ENCODE measurements at regions not wholly inside any gene's neighbourhood (a gene's known extent, or its start where the extent isn't known, plus 50 kb on each side); places are given as distances from the start of the nearest gene placed in this dataset.

GRCh38 chr5:114261989-114262388 is 99.9 kb upstream of the KCNN2 start:
- Histone ChIP-seq H3K4me1 (no peaks in the 10 kb centered on the region), H3K9me3 (no peaks in the 10 kb centered on the region), H3K27me3 (no peaks in the 10 kb centered on the region), H3K27ac (no peak overlapping the region), H3K36me3 (no peaks in the 10 kb centered on the region), H3K4me3 (no peak overlapping the region)
- TF ChIP-seq POLR2AphosphoS5 (IDR thresholded peaks at IDR 0.05) (no peak), POLR2A (IDR thresholded peaks at IDR 0.05) (no peak)
- TF ChIP-seq, protein P1, sequence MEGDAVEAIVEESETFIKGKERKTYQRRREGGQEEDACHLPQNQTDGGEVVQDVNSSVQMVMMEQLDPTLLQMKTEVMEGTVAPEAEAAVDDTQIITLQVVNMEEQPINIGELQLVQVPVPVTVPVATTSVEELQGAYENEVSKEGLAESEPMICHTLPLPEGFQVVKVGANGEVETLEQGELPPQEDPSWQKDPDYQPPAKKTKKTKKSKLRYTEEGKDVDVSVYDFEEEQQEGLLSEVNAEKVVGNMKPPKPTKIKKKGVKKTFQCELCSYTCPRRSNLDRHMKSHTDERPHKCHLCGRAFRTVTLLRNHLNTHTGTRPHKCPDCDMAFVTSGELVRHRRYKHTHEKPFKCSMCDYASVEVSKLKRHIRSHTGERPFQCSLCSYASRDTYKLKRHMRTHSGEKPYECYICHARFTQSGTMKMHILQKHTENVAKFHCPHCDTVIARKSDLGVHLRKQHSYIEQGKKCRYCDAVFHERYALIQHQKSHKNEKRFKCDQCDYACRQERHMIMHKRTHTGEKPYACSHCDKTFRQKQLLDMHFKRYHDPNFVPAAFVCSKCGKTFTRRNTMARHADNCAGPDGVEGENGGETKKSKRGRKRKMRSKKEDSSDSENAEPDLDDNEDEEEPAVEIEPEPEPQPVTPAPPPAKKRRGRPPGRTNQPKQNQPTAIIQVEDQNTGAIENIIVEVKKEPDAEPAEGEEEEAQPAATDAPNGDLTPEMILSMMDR (IDR thresholded peaks at IDR 0.05) = no peak
- intact Hi-C loops (cut with DNase I; ENCODE audit: low total_unique reads) = no loop called here
- DNase-seq (ENCODE audit: low spot score in 2 of 2) = no peak

DNA sequence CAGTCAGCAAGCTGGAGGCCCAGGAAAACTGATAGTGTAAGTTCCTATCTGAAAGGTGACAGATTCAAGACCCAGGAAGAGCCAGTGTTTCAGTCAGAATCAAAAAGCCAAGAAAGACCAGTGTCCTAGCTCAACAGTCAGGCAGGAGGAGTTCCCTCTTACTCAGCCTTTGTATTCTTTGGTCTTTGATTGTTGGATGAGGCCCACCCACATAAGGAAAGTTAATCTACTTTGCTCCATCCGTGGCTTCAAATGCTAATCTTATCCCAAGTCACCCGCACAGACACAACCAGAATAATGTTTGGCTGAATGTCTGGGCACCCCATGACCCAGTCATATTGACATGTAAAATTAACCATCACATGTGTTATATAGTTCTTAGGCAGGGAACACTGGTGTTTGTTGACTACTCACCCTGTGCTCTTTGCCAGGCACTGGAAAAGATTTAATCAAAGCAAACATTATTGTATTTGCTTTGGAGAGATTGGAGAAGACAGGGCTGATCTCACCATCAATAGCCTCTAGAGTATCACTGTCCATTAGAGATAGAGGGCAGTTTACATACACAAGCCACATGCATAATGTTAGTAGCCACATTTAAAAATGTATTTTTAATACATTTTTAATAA is 96.3 kb upstream of the KCNN2 start:
- no peak for DNase-seq (ENCODE audit: low spot score in 2 of 2)
- H3K4me1 ChIP-seq = no peaks in the 10 kb centered on the region
- intact Hi-C loops (cut with DNase I; ENCODE audit: low total_unique reads) = no loop called here
- H3K9me3 ChIP-seq = no peaks in the 10 kb centered on the region
- H3K4me3 ChIP-seq = no peak overlapping the region
- H3K27ac ChIP-seq = no peak overlapping the region
- H3K36me3 ChIP-seq = no peaks in the 10 kb centered on the region
- TF ChIP-seq POLR2A (IDR thresholded peaks at IDR 0.05) (no peak), POLR2AphosphoS5 (IDR thresholded peaks at IDR 0.05) (no peak)
- TF ChIP-seq, protein P1 (IDR thresholded peaks at IDR 0.05) = no peak
- no peaks in the 10 kb centered on the region for H3K27me3 ChIP-seq

DNA sequence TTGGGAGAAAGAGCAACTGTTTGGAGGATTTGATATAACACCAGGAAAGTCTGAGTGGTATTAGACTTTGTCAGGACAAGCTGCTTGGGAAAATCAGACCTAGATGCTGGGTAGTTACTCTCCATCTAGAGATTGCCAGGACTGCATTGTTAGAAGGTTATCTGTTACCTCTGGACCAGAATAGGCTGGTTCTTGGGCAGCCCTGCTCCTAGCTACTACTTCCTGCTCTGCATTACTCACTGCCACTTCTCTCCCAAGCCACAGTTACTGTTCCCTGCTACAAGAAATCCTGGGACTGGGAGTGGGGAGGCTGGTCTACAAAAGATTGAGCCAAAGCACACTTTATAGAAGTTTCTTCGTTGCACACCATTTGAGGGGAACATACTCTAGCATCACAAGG is 95.5 kb upstream of the KCNN2 start:
- Histone ChIP-seq H3K27me3 (no peaks in the 10 kb centered on the region), H3K27ac (no peak overlapping the region), H3K9me3 (no peaks in the 10 kb centered on the region), H3K4me3 (no peak overlapping the region), H3K36me3 (no peaks in the 10 kb centered on the region), H3K4me1 (no peaks in the 10 kb centered on the region)
- no peak for DNase-seq (ENCODE audit: low spot score in 2 of 2)
- intact Hi-C loops (cut with DNase I; ENCODE audit: low total_unique reads) = no loop called here
- TF ChIP-seq, protein P1 (IDR thresholded peaks at IDR 0.05) = no peak
- no peak for TF ChIP-seq POLR2A (IDR thresholded peaks at IDR 0.05)
- TF ChIP-seq POLR2AphosphoS5 (IDR thresholded peaks at IDR 0.05) = no peak

DNA sequence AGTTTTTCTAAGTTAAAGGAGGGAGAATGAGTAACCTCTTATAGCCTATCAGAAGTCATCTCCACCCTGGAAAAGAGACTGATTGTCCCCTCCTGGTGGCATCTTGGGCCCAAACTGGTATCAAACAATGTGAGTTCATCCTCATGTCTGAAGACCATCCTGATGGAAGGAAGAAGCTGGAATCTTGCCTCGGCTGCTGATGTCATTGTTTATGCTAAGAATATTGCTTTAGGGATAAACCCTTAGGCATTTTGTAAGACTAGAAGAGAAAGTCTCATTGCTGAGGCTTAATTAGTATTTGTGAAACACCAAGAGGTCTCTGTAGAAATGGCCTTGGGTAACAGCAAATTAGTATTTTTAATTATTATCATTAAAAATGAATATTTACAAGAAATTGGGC is 65.7 kb upstream of the KCNN2 start:
- DNase-seq (ENCODE audit: low spot score in 2 of 2) = no peak
- H3K27ac ChIP-seq = no peak overlapping the region
- H3K27me3 ChIP-seq = no peaks in the 10 kb centered on the region
- TF ChIP-seq, protein P1 (IDR thresholded peaks at IDR 0.05) = no peak
- TF ChIP-seq POLR2A (IDR thresholded peaks at IDR 0.05) = no peak
- TF ChIP-seq POLR2AphosphoS5 (IDR thresholded peaks at IDR 0.05) = no peak
- intact Hi-C loops (cut with DNase I; ENCODE audit: low total_unique reads) = no loop called here
- no peak overlapping the region for H3K4me3 ChIP-seq
- H3K9me3 ChIP-seq = peaks cover 0 to 4% of the 10 kb centered on the region in 2 donors
- no peaks in the 10 kb centered on the region for H3K36me3 ChIP-seq
- H3K4me1 ChIP-seq = no peaks in the 10 kb centered on the region

DNA sequence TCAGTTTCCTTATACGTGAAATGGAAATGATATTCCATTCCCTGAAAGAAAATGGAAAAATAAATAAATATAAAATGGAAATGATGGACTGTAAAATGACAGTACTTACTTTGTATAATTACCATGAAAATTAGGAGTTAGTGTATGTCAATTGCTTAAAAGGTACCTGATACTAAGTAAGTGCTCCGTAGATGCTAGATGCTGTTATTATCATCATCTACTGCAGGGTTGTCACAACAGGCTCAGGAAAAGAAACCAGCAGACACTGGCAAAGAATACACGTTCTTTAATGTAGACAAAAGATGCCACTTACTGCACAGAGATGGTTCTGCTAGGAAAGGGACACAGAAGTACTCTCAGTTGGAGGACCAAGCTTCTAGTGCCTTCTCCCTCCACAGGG is 64.0 kb upstream of the KCNN2 start:
- Histone ChIP-seq H3K4me1 (no peaks in the 10 kb centered on the region), H3K36me3 (no peaks in the 10 kb centered on the region), H3K9me3 (no peaks in the 10 kb centered on the region), H3K4me3 (no peak overlapping the region), H3K27ac (no peak overlapping the region), H3K27me3 (peaks cover 0 to 4% of the 10 kb centered on the region in 2 donors)
- intact Hi-C loops (cut with DNase I; ENCODE audit: low total_unique reads) = no loop called here
- DNase-seq (ENCODE audit: low spot score in 2 of 2) = no peak
- TF ChIP-seq, protein P1 (IDR thresholded peaks at IDR 0.05) = no peak
- no peak for TF ChIP-seq POLR2AphosphoS5 (IDR thresholded peaks at IDR 0.05)
- TF ChIP-seq POLR2A (IDR thresholded peaks at IDR 0.05) = no peak

All from breast epithelium (tissue), 4 donors.